HEK293 (cell line): ENCODE measurements at regions not wholly inside any gene's neighbourhood (a gene's known extent, or its start where the extent isn't known, plus 50 kb on each side); places are given as distances from the start of the nearest gene placed in this dataset.

Experiments used
- CTCF ChIA-PET: fragments of 350-600 bp; formaldehyde crosslinking; extraction: SDS; loops from one replicate; lab custom pipeline; 2021; ENCODE audit warnings: antibody characterized with exemption; lab: Yijun Ruan, JAX
- POLR2A ChIA-PET: fragments of 300-600 bp; formaldehyde crosslinking; extraction: SDS; loops from one replicate; lab custom pipeline; 2020; ENCODE audit warnings: antibody characterized with exemption, inconsistent platforms; lab: Yijun Ruan, JAX
- H3K27ac ChIP-seq: fragments of 200-500 bp; sonication (Bioruptor generic); 2 replicates; pipeline ENCODE4 v1.5.1; 2014; ENCODE audit warnings: low read depth, low read length, control low read depth, inconsistent platforms; ENCODE audit errors: extremely low read depth
- H3K36me3 ChIP-seq, 2 experiments: fragments of 200-500 bp in 1 of 2; sonication (Bioruptor generic) in 1 of 2; 1 replicate in 1 of 2; 2 replicates in 1 of 2; pipeline ENCODE4 v1.5.1; 2014 to 2017; ENCODE audit warnings: inconsistent platforms in 2 of 2, low read length in 2 of 2; ENCODE audit not compliant: control insufficient read depth in 2 of 2, insufficient read depth in 1 of 2
- H3K4me1 ChIP-seq: fragments of 200-500 bp; sonication (Bioruptor generic); 2 replicates; pipeline ENCODE4 v1.5.1; 2014; ENCODE audit warnings: mild to moderate bottlenecking, low read length, inconsistent platforms; ENCODE audit not compliant: control insufficient read depth, insufficient read depth
- H3K4me3 ChIP-seq: 2 replicates; pipeline ENCODE4 v1.5.1; 2011; ENCODE audit warnings: low read depth, mild to moderate bottlenecking, control low read depth, low read length, moderate library complexity
- H3K9me3 ChIP-seq: fragments of 200-500 bp; sonication (Bioruptor generic); 2 replicates; pipeline ENCODE4 v1.5.1; 2014; ENCODE audit warnings: low read depth, low read length, inconsistent platforms; ENCODE audit not compliant: control insufficient read depth, insufficient read depth
- OVOL3 ChIP-seq: fragments of 450-650 bp; formaldehyde crosslinking; IDR thresholded peaks from 2 replicates; pipeline ENCODE4 v1.5.1; 2016; ENCODE audit warnings: missing biosample characterization, missing genetic modification characterization
- REPIN1 ChIP-seq: fragments of 450-650 bp; formaldehyde crosslinking; IDR thresholded peaks from 2 replicates; pipeline ENCODE4 v1.5.1; 2017; ENCODE audit warnings: missing biosample characterization, missing genetic modification characterization, low read depth
- SCRT1 ChIP-seq: fragments of 450-650 bp; formaldehyde crosslinking; IDR thresholded peaks from 2 replicates; pipeline ENCODE4 v1.5.1; 2016; ENCODE audit warnings: missing biosample characterization, missing genetic modification characterization, borderline replicate concordance
- SETDB1 ChIP-seq: IDR thresholded peaks from one replicate; pipeline ENCODE4 v1.6.1; 2017; ENCODE audit warnings: mild to moderate bottlenecking, low read length, moderate library complexity, mixed read lengths; ENCODE audit not compliant: insufficient read length
- ZBTB1 ChIP-seq: fragments of 450-650 bp; formaldehyde crosslinking; IDR thresholded peaks from 2 replicates; pipeline ENCODE4 v1.5.1; 2016; ENCODE audit warnings: missing biosample characterization, missing genetic modification characterization
- ZFP37 ChIP-seq: fragments of 450-650 bp; formaldehyde crosslinking; IDR thresholded peaks from 2 replicates; pipeline ENCODE4 v1.5.1; 2016; ENCODE audit warnings: missing biosample characterization, missing genetic modification characterization
- ZFP41 ChIP-seq: fragments of 450-650 bp; formaldehyde crosslinking; IDR thresholded peaks from 2 replicates; pipeline ENCODE4 v1.5.1; 2016; ENCODE audit warnings: missing biosample characterization, missing genetic modification characterization, borderline replicate concordance
- ZNF140 ChIP-seq: fragments of 450-650 bp; formaldehyde crosslinking; IDR thresholded peaks from 2 replicates; pipeline ENCODE4 v1.5.1; 2016; ENCODE audit warnings: missing biosample characterization, missing genetic modification characterization
- ZNF184 ChIP-seq: fragments of 450-650 bp; IDR thresholded peaks from 2 replicates; pipeline ENCODE4 v1.5.1; 2018; ENCODE audit warnings: missing biosample characterization, mild to moderate bottlenecking, missing genetic modification characterization
- ZNF341 ChIP-seq: fragments of 450-650 bp; formaldehyde crosslinking; IDR thresholded peaks from 2 replicates; pipeline ENCODE4; 2016; ENCODE audit warnings: low read depth, missing biosample characterization, missing genetic modification characterization
- ZNF37A ChIP-seq: fragments of 450-650 bp; IDR thresholded peaks from 2 replicates; pipeline ENCODE4 v1.5.1; 2018; ENCODE audit warnings: missing biosample characterization, missing genetic modification characterization
- ZNF416 ChIP-seq: fragments of 450-650 bp; formaldehyde crosslinking; IDR thresholded peaks from 2 replicates; pipeline ENCODE4 v1.5.1; 2016; ENCODE audit warnings: missing biosample characterization, missing genetic modification characterization
- ZNF426 ChIP-seq: fragments of 450-650 bp; formaldehyde crosslinking; IDR thresholded peaks from 2 replicates; pipeline ENCODE4 v1.5.1; 2017; ENCODE audit warnings: missing biosample characterization, missing genetic modification characterization, mild to moderate bottlenecking, inconsistent platforms, moderate library complexity
- ZNF529 ChIP-seq: fragments of 450-650 bp; formaldehyde crosslinking; IDR thresholded peaks from 2 replicates; pipeline ENCODE4 v1.5.1; 2017; ENCODE audit warnings: missing genetic modification characterization, missing biosample characterization; ENCODE audit not compliant: insufficient replicate concordance
- ZNF670 ChIP-seq: fragments of 450-650 bp; formaldehyde crosslinking; IDR thresholded peaks from 2 replicates; pipeline ENCODE4 v1.5.1; 2016; ENCODE audit warnings: missing biosample characterization, missing genetic modification characterization, low read depth
- TF ChIP-seq, protein P1 (sequence below): fragments of 450-650 bp; formaldehyde crosslinking; IDR thresholded peaks from 2 replicates; pipeline ENCODE4 v1.5.1; 2017; ENCODE audit warnings: missing biosample characterization, missing genetic modification characterization
- TF ChIP-seq, protein P2 (sequence below): fragments of 450-650 bp; formaldehyde crosslinking; IDR thresholded peaks from 2 replicates; pipeline ENCODE4 v1.5.0; 2017; ENCODE audit warnings: missing biosample characterization, missing genetic modification characterization, borderline replicate concordance
- TF ChIP-seq, protein P3 (sequence below): fragments of 450-650 bp; formaldehyde crosslinking; IDR thresholded peaks from 2 replicates; pipeline ENCODE4 v1.5.1; 2016; ENCODE audit warnings: missing biosample characterization, missing genetic modification characterization
- TF ChIP-seq, protein P4 (sequence below): fragments of 450-650 bp; formaldehyde crosslinking; IDR thresholded peaks from 2 replicates; pipeline ENCODE4 v1.5.1; 2016; ENCODE audit warnings: missing biosample characterization, missing genetic modification characterization
- TF ChIP-seq, protein P5 (sequence below): fragments of 450-650 bp; formaldehyde crosslinking; IDR thresholded peaks from 2 replicates; pipeline ENCODE4 v1.5.1; 2016; ENCODE audit warnings: missing biosample characterization, missing genetic modification characterization
- TF ChIP-seq, protein P6 (sequence below): fragments of 450-650 bp; formaldehyde crosslinking; IDR thresholded peaks from 2 replicates; pipeline ENCODE4 v1.5.1; 2017; ENCODE audit warnings: missing biosample characterization, missing genetic modification characterization

DNA sequence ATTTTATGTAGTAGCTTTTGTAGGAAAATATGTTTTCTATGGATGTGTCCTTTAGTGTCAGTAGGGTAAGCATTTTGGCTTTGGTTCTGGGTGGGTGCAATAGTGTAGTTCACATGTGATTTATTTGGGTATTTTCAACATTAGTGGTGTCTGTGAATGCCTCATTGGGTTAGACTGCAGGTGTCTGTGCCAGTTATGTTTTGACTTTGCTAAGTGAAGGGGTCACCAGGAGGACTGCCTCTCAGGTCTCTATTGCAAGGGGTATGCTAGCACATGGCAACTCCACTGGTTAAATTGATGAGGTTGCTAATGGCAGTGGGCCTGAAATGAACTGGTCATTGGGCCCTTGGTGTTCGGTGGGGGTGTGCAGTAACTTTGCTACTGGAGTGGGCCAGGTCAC lies 467.1 kb downstream of the NAF1 start:
- H3K36me3 ChIP-seq = no peaks in the 10 kb centered on the region
- CTCF ChIA-PET = no interaction called here
- POLR2A ChIA-PET = no interaction called here

DNA sequence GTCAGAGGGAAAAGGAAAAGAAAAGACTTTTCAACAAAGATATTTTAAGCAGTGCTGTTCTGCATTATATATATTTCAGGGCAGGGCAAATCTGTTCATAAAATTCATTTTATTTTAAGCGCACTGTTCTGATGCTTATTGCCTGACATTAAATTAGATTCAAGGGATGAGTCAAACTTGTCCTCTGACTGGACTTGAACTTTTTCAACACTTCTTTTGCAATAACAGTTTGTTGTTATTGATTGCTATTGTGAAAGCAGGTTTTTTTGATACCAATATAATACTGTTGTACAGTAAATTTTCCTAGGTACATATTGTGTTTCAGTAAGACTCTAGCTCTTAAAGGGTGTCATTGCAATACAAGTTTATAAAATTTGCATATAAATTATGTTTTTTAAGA lies 481.3 kb downstream of the NAF1 start:
- H3K9me3 ChIP-seq = no peaks in the 10 kb centered on the region
- H3K36me3 ChIP-seq = no peaks in the 10 kb centered on the region
- H3K4me3 ChIP-seq = no peak overlapping the region
- ChIA-PET POLR2A (no interaction called here), CTCF (no interaction called here)
- H3K4me1 ChIP-seq = no peaks in the 10 kb centered on the region
- no peak for TF ChIP-seq SCRT1 (tag by site-specific recombination)
- no peak for TF ChIP-seq REPIN1 (tag by site-specific recombination)
- TF ChIP-seq ZFP41 (tag by site-specific recombination) = no peak
- no peak for TF ChIP-seq ZNF184
- TF ChIP-seq, protein P1, sequence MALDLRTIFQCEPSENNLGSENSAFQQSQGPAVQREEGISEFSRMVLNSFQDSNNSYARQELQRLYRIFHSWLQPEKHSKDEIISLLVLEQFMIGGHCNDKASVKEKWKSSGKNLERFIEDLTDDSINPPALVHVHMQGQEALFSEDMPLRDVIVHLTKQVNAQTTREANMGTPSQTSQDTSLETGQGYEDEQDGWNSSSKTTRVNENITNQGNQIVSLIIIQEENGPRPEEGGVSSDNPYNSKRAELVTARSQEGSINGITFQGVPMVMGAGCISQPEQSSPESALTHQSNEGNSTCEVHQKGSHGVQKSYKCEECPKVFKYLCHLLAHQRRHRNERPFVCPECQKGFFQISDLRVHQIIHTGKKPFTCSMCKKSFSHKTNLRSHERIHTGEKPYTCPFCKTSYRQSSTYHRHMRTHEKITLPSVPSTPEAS (tag by site-specific recombination) = no peak
- TF ChIP-seq, protein P2, sequence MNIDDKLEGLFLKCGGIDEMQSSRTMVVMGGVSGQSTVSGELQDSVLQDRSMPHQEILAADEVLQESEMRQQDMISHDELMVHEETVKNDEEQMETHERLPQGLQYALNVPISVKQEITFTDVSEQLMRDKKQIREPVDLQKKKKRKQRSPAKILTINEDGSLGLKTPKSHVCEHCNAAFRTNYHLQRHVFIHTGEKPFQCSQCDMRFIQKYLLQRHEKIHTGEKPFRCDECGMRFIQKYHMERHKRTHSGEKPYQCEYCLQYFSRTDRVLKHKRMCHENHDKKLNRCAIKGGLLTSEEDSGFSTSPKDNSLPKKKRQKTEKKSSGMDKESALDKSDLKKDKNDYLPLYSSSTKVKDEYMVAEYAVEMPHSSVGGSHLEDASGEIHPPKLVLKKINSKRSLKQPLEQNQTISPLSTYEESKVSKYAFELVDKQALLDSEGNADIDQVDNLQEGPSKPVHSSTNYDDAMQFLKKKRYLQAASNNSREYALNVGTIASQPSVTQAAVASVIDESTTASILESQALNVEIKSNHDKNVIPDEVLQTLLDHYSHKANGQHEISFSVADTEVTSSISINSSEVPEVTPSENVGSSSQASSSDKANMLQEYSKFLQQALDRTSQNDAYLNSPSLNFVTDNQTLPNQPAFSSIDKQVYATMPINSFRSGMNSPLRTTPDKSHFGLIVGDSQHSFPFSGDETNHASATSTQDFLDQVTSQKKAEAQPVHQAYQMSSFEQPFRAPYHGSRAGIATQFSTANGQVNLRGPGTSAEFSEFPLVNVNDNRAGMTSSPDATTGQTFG (tag by site-specific recombination) = no peak
- no peak for TF ChIP-seq ZBTB1 (tag by site-specific recombination)
- TF ChIP-seq, protein P3, sequence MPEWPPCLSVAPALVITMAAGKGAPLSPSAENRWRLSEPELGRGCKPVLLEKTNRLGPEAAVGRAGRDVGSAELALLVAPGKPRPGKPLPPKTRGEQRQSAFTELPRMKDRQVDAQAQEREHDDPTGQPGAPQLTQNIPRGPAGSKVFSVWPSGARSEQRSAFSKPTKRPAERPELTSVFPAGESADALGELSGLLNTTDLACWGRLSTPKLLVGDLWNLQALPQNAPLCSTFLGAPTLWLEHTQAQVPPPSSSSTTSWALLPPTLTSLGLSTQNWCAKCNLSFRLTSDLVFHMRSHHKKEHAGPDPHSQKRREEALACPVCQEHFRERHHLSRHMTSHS (tag by site-specific recombination) = no peak
- no peak for TF ChIP-seq ZNF416 (tag by site-specific recombination)
- no peak for TF ChIP-seq ZNF341
- TF ChIP-seq, protein P4, sequence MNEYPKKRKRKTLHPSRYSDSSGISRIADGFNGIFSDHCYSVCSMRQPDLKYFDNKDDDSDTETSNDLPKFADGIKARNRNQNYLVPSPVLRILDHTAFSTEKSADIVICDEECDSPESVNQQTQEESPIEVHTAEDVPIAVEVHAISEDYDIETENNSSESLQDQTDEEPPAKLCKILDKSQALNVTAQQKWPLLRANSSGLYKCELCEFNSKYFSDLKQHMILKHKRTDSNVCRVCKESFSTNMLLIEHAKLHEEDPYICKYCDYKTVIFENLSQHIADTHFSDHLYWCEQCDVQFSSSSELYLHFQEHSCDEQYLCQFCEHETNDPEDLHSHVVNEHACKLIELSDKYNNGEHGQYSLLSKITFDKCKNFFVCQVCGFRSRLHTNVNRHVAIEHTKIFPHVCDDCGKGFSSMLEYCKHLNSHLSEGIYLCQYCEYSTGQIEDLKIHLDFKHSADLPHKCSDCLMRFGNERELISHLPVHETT = no peak
- TF ChIP-seq, protein P5, sequence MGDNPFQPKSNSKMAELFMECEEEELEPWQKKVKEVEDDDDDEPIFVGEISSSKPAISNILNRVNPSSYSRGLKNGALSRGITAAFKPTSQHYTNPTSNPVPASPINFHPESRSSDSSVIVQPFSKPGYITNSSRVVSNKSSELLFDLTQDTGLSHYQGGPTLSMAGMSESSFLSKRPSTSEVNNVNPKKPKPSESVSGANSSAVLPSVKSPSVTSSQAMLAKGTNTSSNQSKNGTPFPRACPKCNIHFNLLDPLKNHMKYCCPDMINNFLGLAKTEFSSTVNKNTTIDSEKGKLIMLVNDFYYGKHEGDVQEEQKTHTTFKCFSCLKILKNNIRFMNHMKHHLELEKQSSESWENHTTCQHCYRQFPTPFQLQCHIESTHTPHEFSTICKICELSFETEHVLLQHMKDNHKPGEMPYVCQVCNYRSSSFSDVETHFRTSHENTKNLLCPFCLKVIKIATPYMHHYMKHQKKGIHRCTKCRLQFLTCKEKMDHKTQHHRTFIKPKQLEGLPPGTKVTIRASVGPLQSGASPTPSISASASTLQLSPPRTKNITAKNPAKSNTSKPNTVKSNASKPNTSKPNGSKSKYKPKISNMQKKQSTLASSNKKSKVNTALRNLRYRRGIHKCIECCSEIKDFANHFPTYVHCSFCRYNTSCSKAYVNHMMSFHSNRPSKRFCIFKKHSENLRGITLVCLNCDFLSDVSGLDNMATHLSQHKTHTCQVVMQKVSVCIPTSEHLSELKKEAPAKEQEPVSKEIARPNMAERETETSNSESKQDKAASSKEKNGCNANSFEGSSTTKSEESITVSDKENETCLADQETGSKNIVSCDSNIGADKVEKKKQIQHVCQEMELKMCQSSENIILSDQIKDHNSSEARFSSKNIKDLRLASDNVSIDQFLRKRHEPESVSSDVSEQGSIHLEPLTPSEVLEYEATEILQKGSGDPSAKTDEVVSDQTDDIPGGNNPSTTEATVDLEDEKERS = no peak
- no peak for TF ChIP-seq OVOL3 (tag by site-specific recombination)
- TF ChIP-seq ZNF529 (tag by site-specific recombination) = no peak
- TF ChIP-seq, protein P6, sequence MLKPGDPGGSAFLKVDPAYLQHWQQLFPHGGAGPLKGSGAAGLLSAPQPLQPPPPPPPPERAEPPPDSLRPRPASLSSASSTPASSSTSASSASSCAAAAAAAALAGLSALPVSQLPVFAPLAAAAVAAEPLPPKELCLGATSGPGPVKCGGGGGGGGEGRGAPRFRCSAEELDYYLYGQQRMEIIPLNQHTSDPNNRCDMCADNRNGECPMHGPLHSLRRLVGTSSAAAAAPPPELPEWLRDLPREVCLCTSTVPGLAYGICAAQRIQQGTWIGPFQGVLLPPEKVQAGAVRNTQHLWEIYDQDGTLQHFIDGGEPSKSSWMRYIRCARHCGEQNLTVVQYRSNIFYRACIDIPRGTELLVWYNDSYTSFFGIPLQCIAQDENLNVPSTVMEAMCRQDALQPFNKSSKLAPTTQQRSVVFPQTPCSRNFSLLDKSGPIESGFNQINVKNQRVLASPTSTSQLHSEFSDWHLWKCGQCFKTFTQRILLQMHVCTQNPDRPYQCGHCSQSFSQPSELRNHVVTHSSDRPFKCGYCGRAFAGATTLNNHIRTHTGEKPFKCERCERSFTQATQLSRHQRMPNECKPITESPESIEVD (tag by site-specific recombination) = no peak
- TF ChIP-seq ZNF670 = no peak
- TF ChIP-seq SETDB1 = no peak
- no peak for TF ChIP-seq ZNF426 (tag by site-specific recombination)
- TF ChIP-seq, all 188 proteins: peak for 0
- H3K27ac ChIP-seq = no peak overlapping the region

More for the DNA sequence above, 467.1 kb downstream of the NAF1 start:
- TF ChIP-seq ZNF37A (no peak), ZNF140 (no peak), ZFP37 (tag by site-specific recombination) (no peak)
- Histone ChIP-seq H3K27ac (no peak overlapping the region), H3K4me1 (no peaks in the 10 kb centered on the region), H3K4me3 (no peak overlapping the region), H3K9me3 (no peaks in the 10 kb centered on the region)
